GM12872 (cell line): ENCODE measurements at regions not wholly inside any gene's neighbourhood (a gene's known extent, or its start where the extent isn't known, plus 50 kb on each side); places are given as distances from the start of the nearest gene placed in this dataset.

Experiments used
- CTCF ChIP-seq: IDR thresholded peaks from 3 replicates; pipeline ENCODE4 v1.5.1; 2011; ENCODE audit warnings: low read depth, mild to moderate bottlenecking, low read length, moderate library complexity; ENCODE audit not compliant: insufficient read depth

GRCh38 chr18:46341986-46342525 is 237.9 kb downstream of the HAUS1 start:
- TF ChIP-seq CTCF: no peak

GRCh38 chr18:46343456-46343855 is 239.3 kb downstream of the HAUS1 start:
- TF ChIP-seq CTCF: no peak

- TF ChIP-seq CTCF: no peak
These were observed 239.8 kb downstream of the HAUS1 start for GRCh38 chr18:46343931-46344372.

GRCh38 chr18:46344416-46345180 is 240.4 kb downstream of the HAUS1 start:
- TF ChIP-seq CTCF: no peak

- TF ChIP-seq CTCF: no peak
These were observed 240.9 kb downstream of the HAUS1 start for GRCh38 chr18:46345181-46345465.

GRCh38 chr18:46346213-46346612 is 242.0 kb downstream of the HAUS1 start:
- TF ChIP-seq CTCF: no peak

- TF ChIP-seq CTCF: no peak
These were observed 242.9 kb downstream of the HAUS1 start for GRCh38 chr18:46346896-46347630.
